DMS79 treated with DMSO at 0.1 percent for 48 hours (cell line): ENCODE measurements at regions not wholly inside any gene's neighbourhood (a gene's known extent, or its start where the extent isn't known, plus 50 kb on each side); places are given as distances from the start of the nearest gene placed in this dataset.

Experiments used
- DNase-seq: peaks from one replicate; lab custom pipeline; 2025; lab: John Stamatoyannopoulos, UW

DNA sequence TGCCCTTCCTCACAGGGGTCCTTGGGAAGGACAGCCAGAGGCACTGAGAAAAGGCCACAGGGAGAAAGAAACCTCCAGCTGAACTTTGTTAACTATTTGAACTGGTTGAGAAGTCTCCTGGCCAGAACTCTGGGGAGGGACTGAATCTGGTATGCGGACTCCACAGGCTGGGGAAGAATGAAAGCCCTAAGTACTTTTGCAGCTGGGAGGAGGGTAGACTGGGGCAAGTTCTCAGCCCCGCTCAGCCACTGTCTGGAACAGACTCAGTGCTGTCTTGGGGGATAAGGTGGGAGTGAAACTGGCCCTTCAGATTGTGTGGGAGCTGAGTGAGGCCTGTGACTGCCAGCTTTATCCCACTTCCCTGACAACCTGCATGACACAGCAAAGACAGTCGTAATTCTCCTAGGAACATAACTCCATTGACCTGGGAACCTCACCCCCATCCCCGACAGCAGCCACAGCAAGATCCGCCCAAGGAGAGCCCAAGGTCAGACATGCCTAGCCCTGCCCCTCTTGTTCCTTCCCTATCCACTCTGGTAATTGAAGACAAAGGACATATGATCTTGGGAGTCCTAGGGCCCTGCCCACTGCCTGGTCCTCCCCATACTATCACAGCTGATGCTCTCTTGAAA is 475.1 kb upstream of the CNTN5 start:
- DNase-seq, result no peak

DNA sequence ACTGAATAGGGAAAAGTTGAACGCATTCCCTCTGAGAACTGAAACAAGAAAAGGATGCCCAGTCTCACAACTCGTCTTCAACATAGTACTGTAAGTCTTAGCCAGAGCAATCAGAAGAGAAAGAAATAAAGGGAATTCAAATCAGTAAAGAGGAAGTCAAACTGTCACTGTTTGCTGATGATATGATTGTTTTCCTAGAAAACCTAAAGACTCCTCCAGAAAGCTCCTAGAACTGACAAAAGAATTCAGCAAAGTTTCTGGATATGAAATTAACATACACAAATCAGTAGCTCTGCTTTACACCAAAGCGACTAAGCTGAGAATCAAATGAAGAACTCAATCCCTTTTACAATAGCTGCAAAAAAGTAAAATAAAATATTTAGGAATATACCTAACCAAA is 471.2 kb upstream of the CNTN5 start:
- DNase-seq, result no peak

DNA sequence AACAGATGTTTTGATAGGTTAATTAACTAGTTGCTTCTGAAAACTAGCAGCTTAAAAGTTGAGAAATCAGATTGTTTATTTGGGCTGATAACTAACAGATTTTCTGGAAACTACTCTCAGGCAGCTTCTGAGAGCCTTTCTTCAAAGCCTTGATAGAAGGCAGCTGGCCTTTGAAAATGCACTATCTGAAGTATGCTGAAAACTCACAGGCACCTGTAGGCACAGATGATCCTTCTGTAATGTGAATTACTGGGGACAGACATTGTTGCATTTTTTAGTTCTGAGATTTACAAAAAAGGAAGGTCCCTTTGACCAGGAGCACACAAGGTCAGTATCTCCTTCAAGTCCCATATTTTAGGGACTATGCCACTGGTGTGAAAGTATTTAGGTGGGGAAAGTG is 460.8 kb upstream of the CNTN5 start:
- no peak for DNase-seq

- no peak for DNase-seq
Measured at GRCh38 chr11:98561252-98561651, 459.5 kb upstream of the CNTN5 start.

DNA sequence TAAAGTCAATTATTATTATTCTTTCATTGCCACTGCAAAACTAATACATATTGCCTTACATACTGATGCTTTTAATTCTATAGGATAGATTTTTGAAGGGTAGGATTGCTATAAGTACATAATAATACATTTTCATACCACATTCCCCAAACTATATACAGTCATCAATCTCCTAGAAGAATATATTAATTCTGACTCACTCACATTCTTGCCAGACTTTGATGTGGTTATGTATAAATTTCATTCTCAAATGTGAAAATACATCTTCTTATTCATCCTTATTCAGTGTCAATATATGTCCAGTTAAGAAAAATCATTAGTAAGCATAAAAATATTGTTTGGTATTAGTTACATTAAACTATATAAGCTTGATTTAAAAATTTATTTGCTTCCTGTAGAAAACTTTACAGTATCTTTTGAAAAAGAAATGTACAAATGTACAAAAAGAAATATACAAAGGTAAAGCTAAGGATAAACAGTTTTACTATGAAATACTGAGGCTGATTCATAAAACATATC is 458.8 kb upstream of the CNTN5 start:
- DNase-seq, result no peak

DNA sequence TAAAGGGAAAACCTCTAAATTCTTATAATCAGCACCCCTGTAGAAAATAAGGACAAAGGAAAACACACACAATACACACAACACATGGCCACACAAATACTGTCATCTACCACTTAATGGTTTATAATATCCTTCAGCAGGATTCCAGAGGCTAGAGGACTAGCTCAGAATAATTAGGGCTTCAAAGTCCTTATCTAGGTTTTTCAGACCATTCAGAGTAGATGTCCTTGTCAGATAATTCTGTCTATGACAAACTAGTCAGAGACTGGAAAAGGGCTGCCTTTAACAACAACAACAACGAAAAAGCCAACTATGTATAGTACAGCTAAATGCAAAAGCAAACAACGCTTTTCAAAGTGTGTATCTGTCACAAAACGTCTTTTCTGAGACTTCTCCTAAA is 456.5 kb upstream of the CNTN5 start:
- no peak for DNase-seq

DNA sequence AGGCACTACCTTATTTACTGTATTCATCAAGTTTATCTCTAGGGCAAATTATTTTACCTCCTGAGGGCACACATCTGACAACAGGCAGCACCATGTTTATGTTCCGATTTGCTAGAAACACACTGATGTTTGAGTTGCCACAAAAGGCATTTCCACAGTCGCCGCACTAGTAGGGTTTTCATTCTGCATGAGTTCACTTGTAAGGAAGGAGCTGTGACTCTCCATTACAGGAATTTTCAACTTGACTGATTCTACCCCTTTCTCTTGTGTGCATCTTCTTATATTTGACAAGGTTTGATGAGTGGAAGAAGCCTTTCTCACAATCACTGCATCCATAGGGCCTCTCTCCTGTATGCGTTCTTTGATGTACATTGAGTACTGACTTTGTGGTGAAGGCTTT is 455.9 kb upstream of the CNTN5 start:
- DNase-seq, result no peak

GRCh38 chr11:98565311-98565710 is 455.4 kb upstream of the CNTN5 start:
- DNase-seq, result no peak

DNA sequence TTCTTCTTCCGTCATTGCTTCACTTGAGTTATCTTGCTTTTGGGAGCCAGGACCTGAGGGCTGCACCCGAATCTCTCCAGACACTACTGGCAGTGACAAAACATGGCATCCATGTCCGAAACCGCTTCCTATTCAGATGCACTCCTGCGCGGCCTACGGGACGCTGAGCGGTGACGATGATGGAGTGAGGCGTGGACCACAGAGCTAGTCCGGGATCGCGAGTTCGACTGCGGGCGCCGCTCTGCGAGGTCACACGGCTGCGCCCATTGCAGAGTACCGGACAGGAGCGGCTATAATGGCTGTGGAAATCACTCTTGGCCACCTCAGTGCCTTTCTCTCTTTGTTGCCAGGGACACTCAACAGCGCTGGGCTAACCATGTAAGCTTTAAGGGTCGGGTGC is 453.8 kb upstream of the CNTN5 start:
- DNase-seq, result no peak

- DNase-seq, result no peak
Measured at GRCh38 chr11:98568013-98568412, 452.7 kb upstream of the CNTN5 start.

DNA sequence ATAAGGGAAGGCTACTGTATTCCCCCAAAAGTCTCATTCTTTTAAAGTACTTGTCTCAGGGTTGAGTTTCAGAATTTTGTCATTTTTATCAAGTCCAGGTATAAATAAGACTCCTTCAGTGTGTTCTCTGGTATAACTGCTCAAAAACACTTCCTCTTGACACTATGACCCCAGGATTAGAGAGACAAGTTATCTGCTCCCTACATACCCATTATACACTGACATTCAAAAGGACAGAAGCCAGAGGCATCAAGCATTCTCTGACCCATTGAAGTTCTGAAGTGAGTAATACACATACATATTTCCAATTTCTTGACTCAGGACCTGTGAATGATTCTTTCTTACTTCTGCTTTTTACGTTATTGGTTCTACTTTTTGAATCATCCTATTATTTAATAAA is 447.8 kb upstream of the CNTN5 start:
- no peak for DNase-seq

DNA sequence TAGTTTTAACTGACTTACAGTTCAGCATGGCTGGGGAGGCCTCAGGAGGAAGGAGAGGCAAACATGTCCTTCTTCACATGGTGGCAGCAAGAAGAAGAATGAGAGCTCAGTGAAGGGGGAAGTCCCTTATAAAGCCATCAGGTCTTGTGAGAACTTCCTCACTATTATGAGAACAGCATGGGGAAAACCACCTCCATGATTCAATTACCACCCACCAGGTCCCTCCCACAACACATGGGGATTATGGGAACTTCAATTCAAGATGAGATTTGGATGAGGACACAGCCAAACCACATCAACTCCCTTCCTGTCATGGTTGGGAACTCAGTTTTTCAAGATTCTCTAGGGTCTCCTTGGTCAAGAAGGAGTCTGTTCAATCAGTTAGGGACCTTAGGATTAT is 432.9 kb upstream of the CNTN5 start:
- no peak for DNase-seq

- no peak for DNase-seq
Measured at GRCh38 chr11:98589967-98590366, 430.8 kb upstream of the CNTN5 start.

DNA sequence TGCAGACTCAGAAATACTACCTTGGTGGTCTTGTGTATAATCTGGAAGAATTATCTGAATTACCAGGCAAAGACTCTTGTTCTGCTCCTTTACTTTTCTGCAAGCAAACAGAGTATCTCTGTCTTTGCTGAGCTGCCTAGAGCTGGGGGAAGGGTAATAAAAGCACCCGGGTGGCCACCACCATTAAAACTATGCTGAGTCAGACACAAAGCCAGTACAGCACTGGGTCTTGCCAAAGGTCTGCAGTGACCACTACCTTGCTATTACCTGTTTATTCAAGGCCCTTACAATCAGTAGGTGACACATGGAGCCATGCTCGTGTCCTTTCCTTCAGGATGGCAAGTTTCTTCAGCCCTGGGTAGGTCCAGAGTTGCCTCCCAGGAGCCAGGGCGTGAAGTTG is 420.6 kb upstream of the CNTN5 start:
- no peak for DNase-seq

DNA sequence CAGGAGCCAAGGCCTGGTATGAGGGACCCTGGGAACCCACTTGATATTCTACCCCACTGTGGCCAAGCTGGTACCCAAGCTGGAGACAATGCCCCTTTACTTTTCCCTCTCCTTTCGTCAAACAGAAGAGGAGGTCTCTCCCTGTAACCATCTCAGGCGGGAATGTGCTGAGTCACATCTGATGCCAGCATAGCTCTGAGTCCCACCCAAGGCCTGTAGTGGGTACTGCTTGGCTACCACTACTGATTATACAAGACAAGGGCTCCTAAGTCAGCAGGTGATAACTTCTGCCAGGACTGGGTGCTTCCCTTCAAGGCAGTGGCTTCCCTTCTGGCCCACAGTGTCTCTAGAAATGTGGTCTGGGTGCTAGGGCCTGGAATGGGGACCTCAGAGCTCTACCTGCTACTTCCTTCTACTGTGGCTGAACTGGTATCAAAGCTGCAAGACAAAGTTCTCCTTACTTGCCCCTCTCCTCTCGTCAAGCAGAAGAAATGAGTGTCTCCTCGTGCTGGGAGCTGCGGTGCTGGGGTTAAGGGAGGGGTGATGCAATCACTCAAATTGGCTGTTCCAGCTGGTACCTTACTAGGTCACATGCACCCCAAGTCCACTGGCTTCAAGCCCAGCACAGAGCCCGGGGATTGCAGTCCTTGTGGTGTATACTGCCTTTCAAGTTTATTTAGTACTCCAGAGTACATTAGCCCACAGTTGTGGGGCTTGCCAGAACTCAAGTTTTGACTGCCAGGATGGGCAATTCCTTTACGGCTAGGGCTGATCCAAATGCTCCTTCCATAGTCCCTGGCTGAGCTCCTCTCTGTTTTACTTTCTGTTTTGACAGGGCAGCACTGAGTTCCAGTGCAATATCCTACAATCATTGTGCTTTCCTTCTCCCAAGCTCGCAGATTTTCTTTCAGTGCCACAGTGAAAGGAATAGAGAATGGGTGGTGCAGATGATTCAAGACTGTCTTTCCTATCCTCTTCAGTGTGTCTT is 419.7 kb upstream of the CNTN5 start:
- DNase-seq, result no peak

GRCh38 chr11:98616098-98616655 is 404.6 kb upstream of the CNTN5 start:
- no peak for DNase-seq

DNA sequence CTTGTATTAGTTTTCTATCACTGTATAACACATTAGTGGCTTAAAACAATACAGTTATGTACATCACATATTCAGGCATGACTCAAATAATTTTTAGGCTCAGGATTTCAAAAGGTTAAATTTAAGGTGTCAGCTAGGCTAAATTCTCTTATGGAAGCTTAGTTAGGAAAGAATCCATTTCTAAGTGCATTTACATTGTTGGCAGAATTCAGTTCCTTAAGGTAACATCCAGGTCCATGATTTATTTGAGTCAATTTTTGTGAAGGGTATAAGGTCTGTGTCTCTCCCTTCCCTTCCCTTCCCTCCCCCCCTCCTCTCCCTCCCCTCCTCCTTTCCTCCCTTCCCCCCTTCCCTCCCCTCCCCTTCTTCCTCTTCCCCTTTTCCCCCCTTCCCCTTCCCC is 399.0 kb upstream of the CNTN5 start:
- no peak for DNase-seq

DNA sequence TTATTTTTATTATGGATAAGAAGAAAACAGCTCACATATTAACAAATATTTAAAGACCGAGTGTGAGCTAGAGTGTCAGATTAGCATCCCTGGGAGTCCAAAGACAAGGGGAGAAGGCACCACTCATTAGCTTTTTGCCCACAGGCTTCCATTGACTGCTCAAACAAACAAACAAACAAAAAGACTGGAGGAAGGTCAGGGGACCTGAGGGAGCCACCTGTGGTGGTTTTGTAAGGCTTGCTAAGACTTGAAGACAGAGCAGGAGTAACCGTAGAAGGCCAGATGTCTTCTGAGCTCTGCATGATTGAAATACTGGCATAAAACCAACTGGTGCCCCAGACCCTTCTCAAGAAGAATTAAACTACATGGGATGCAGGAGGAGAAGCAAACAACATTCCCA is 395.2 kb upstream of the CNTN5 start:
- DNase-seq, result no peak

- no peak for DNase-seq
Measured at GRCh38 chr11:98630736-98631135, 390.0 kb upstream of the CNTN5 start.

DNA sequence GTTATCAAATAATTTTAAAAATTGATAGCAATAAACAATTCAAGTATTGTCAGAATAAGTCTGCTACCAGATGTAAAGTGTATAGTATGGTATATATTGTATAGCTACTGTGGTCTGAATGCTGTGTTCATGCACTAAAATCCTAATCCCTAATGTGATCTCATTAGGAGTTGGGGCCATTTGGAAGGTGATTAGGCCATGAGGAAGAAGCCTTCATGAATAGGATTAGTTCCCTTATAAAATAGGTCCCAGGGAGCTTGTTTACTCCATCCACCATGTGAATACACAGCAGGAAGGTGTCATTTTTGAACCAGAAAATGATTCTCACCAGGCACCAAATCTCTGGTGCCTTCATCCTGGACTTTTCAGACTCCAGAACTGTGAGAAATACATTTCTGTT is 363.0 kb upstream of the CNTN5 start:
- no peak for DNase-seq

GRCh38 chr11:98659431-98659830 is 361.3 kb upstream of the CNTN5 start:
- DNase-seq, result no peak

- DNase-seq, result no peak
Measured at GRCh38 chr11:98674390-98674789, 346.4 kb upstream of the CNTN5 start.

- DNase-seq, result no peak
Measured at GRCh38 chr11:98679673-98680072, 341.1 kb upstream of the CNTN5 start.
